ENCODE measurements at regions not wholly inside any gene's neighbourhood (a gene's known extent, or its start where the extent isn't known, plus 50 kb on each side); places are given as distances from the start of the nearest gene placed in this dataset.

DNA sequence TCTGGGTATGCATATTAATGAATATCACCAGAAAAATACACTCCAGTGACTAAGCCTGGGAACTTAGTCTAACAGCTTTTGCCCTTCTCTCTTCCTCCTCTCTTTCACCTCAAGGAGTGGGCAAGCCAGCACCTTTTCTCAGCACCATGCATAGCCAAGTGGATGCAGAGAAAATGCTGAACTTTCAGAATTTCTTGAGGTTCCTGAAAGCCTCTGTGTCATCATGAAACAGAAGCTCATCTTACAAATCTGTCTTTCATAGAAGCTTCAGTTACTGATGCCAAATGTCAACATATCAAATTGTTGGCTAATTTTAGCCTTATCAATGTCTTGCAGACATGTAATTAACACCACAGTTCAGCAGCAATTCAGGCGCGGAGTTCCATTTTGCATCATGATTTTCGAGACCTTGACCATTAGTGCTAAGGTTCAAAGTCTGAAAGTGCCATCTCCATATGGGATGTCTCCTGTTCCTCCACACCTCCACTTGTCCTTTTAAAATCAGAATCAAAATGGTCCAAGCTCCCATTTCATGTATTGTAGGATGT, 51.1 kb upstream of the RPH3A start:
- RAD21 ChIA-PET (ENCODE audit: low non-redundant PET in 1 of 2, low total read pairs in 2 of 2, uncharacterized antibody in 2 of 2, unreplicated experiment in 2 of 2): no interaction called here
- no peak for TF ChIP-seq TCF7L2 (IDR thresholded peaks at IDR 0.05; ENCODE audit: borderline replicate concordance, extremely low read depth, insufficient read depth, insufficient read length)
- no peak for TF ChIP-seq SRF (IDR thresholded peaks at IDR 0.05; ENCODE audit: low read depth)
- TF ChIP-seq POLR2AphosphoS5 (IDR thresholded peaks at IDR 0.05; ENCODE audit: low read depth, low read length): no peak
- TF ChIP-seq MAX (IDR thresholded peaks at IDR 0.05): no peak
- TF ChIP-seq SIN3A (IDR thresholded peaks at IDR 0.05; ENCODE audit: low read depth): no peak
- TF ChIP-seq EZH2 (IDR thresholded peaks at IDR 0.05): no peak
- TF ChIP-seq REST (IDR thresholded peaks at IDR 0.05; ENCODE audit: low read depth): no peak
- TF ChIP-seq ZBTB33 (IDR thresholded peaks at IDR 0.05; ENCODE audit: extremely low read depth, insufficient replicate concordance, low read length): no peak
- no peak for TF ChIP-seq CBX3 (IDR thresholded peaks at IDR 0.05; ENCODE audit: low read depth)
- no peak for TF ChIP-seq JUND (IDR thresholded peaks at IDR 0.05)
- no peak for TF ChIP-seq ELF1 (IDR thresholded peaks at IDR 0.05; ENCODE audit: borderline replicate concordance, low read depth)
- no peak for TF ChIP-seq ZNF274 (IDR thresholded peaks at IDR 0.05; ENCODE audit: low read depth, low read length)
- TF ChIP-seq RAD21 (IDR thresholded peaks at IDR 0.05; ENCODE audit: low read depth): no peak

More for the DNA sequence above, 51.1 kb upstream of the RPH3A start:
- H3K4me2 ChIP-seq (ENCODE audit: low read length): no peak overlapping the region
- no peaks in the 10 kb centered on the region for H3K79me2 ChIP-seq (ENCODE audit: insufficient read depth, low read length)
- no peaks in the 10 kb centered on the region for H3K9me3 ChIP-seq (ENCODE audit: control insufficient read depth in 1 of 2, insufficient read depth in 1 of 2, low read depth in 1 of 2, low read length in 2 of 2)
- H3K27ac ChIP-seq (ENCODE audit: low read depth, low read length): no peak overlapping the region
- no TSS peak for BruUV-seq (replicated peaks)
- H4K20me1 ChIP-seq (ENCODE audit: insufficient read depth): no peaks in the 10 kb centered on the region
- ChIA-PET POLR2A (no interaction called here), CTCF (no interaction called here)
- DNase-seq (ENCODE audit: low read depth, low spot score) (no peak), ATAC-seq (no peak)
- peaks cover 93% of the 10 kb centered on the region for H3K27me3 ChIP-seq (ENCODE audit: insufficient read depth, low read length)
- H3K9ac ChIP-seq (ENCODE audit: low read length): no peak overlapping the region
- no peak overlapping the region for H3K4me3 ChIP-seq (replicated peaks in 1 of 2; ENCODE audit: low read depth in 1 of 2, low read length in 2 of 2)
- H3K4me1 ChIP-seq (ENCODE audit: control insufficient read depth in 1 of 2, insufficient read depth in 2 of 2, low read length in 2 of 2): no peaks in the 10 kb centered on the region
- H3K9me2 ChIP-seq (ENCODE audit: insufficient read depth): no peaks in the 10 kb centered on the region
- no peaks in the 10 kb centered on the region for H3K36me3 ChIP-seq (ENCODE audit: control insufficient read depth in 1 of 2, insufficient read depth in 2 of 2, low read length in 2 of 2)
- intact Hi-C loops (cut with micrococcal nuclease): no loop called here
- H2AFZ ChIP-seq (ENCODE audit: low read depth, low read length, poor library complexity, severe bottlenecking): no peak overlapping the region
